Astrocyte (in vitro differentiated cells and primary cell): ENCODE measurements at regions not wholly inside any gene's neighbourhood (a gene's known extent, or its start where the extent isn't known, plus 50 kb on each side); places are given as distances from the start of the nearest gene placed in this dataset.

Experiments
- CTCF ChIP-seq: IDR thresholded peaks from 2 replicates; pipeline ENCODE4 v1.5.1; 2011; ENCODE audit warnings: low read depth, mild to moderate bottlenecking, inconsistent platforms, low read length, moderate library complexity; ENCODE audit not compliant: insufficient read depth
- EZH2 ChIP-seq: IDR thresholded peaks from 2 replicates; pipeline ENCODE4 v1.6.1; 2012; ENCODE audit warnings: mild to moderate bottlenecking, low read length, inconsistent platforms; ENCODE audit not compliant: insufficient read depth

GRCh38 chr12:34296143-34297041 is 274.1 kb downstream of the ALG10 start:
- TF ChIP-seq CTCF (no peak), EZH2 (no peak)
